Mesendoderm (in vitro differentiated cells): ENCODE measurements at regions not wholly inside any gene's neighbourhood (a gene's known extent, or its start where the extent isn't known, plus 50 kb on each side); places are given as distances from the start of the nearest gene placed in this dataset.

Source experiments
- DNase-seq: peaks from one replicate; pipeline ENCODE4 v3.0.0; 2013
- H2AK5ac ChIP-seq: 2 replicates; pipeline ENCODE4 v1.6.1; 2013; ENCODE audit warnings: low read length, inconsistent platforms
- H2BK120ac ChIP-seq: 2 replicates; pipeline ENCODE4 v1.6.1; 2013; ENCODE audit warnings: low read depth, mild to moderate bottlenecking, low read length, moderate library complexity, mixed read lengths
- H2BK15ac ChIP-seq: replicated peaks from 2 replicates; pipeline ENCODE4 v1.6.1; 2013; ENCODE audit warnings: low read depth, mild to moderate bottlenecking, moderate library complexity
- H2BK5ac ChIP-seq: 2 replicates; pipeline ENCODE4 v1.6.1; 2013; ENCODE audit warnings: low read length, inconsistent platforms
- H3K18ac ChIP-seq: 2 replicates; pipeline ENCODE4 v1.6.1; 2013; ENCODE audit warnings: mild to moderate bottlenecking, low read length, mixed read lengths
- H3K23ac ChIP-seq: one replicate; pipeline ENCODE4 v1.6.1; 2013; ENCODE audit warnings: low read length
- H3K27ac ChIP-seq: 2 replicates; pipeline ENCODE4 v1.5.1; 2013; ENCODE audit warnings: low read depth, mild to moderate bottlenecking, inconsistent platforms, low read length, moderate library complexity
- H3K27me3 ChIP-seq: 2 replicates; pipeline ENCODE4 v1.6.1; 2013; ENCODE audit warnings: low read length, control low read depth, mild to moderate bottlenecking, inconsistent platforms; ENCODE audit not compliant: insufficient read depth, poor library complexity
- H3K36me3 ChIP-seq: 2 replicates; pipeline ENCODE4 v1.6.1; 2013; ENCODE audit warnings: low read length, inconsistent platforms; ENCODE audit not compliant: control insufficient read depth, insufficient read depth
- H3K4ac ChIP-seq: one replicate; pipeline ENCODE4 v1.6.1; 2013; ENCODE audit warnings: low read depth, mild to moderate bottlenecking, low read length, moderate library complexity
- H3K4me1 ChIP-seq: 2 replicates; pipeline ENCODE4 v1.6.1; 2013; ENCODE audit warnings: low read depth, low read length, inconsistent platforms; ENCODE audit not compliant: control insufficient read depth
- H3K4me2 ChIP-seq: 2 replicates; pipeline ENCODE4 v1.6.1; 2013; ENCODE audit warnings: low read length
- H3K4me3 ChIP-seq: 2 replicates; pipeline ENCODE4 v1.5.1; 2013; ENCODE audit warnings: mild to moderate bottlenecking, low read length
- H3K56ac ChIP-seq: one replicate; pipeline ENCODE4 v1.6.1; 2013; ENCODE audit warnings: low read length
- H3K79me1 ChIP-seq: 2 replicates; pipeline ENCODE4 v1.6.1; 2013; ENCODE audit warnings: low read length, inconsistent platforms
- H3K79me2 ChIP-seq: 2 replicates; pipeline ENCODE4 v1.6.1; 2013; ENCODE audit warnings: mild to moderate bottlenecking, low read length; ENCODE audit not compliant: control insufficient read depth, insufficient read depth
- H3K9ac ChIP-seq: 2 replicates; pipeline ENCODE4 v1.6.1; 2013; ENCODE audit warnings: low read length, inconsistent platforms
- H4K5ac ChIP-seq: one replicate; pipeline ENCODE4 v1.6.1; 2013; ENCODE audit warnings: low read length
- H4K8ac ChIP-seq: one replicate; pipeline ENCODE4 v1.6.1; 2013; ENCODE audit warnings: low read depth, mild to moderate bottlenecking, control low read depth, low read length, moderate library complexity
- WGBS: extraction: QIAGEN DNeasy Blood & Tissue Kit; methylation state at CpG from one replicate; pipeline ENCODE4 v1.1.7; 2013; ENCODE audit warnings: low lambda C conversion rate, missing lambda C conversion rate; ENCODE audit not compliant: insufficient coverage; ENCODE audit errors: extremely low coverage; 5-methylcytosine and 5-hydroxymethylcytosine counted together

- Histone ChIP-seq H3K4ac (no peak overlapping the region), H2BK15ac (no peak overlapping the region), H3K27ac (no peak overlapping the region), H3K23ac (no peak overlapping the region), H4K8ac (no peak overlapping the region), H3K4me2 (no peak overlapping the region), H2AK5ac (no peak overlapping the region), H3K79me2 (no peaks in the 10 kb centered on the region), H2BK5ac (no peak overlapping the region), H3K18ac (no peak overlapping the region), H3K4me1 (no peaks in the 10 kb centered on the region), H3K9ac (no peak overlapping the region), H3K79me1 (no peaks in the 10 kb centered on the region), H3K27me3 (no peaks in the 10 kb centered on the region), H3K4me3 (no peak overlapping the region), H2BK120ac (no peak overlapping the region), H3K56ac (no peak overlapping the region), H4K5ac (no peak overlapping the region), H3K36me3 (no peaks in the 10 kb centered on the region)
- WGBS: no CpG with 5 or more reads among the region's 2 CpGs
- DNase-seq: no peak
Observed at GRCh38 chr6:16078064-16078463, 50.8 kb upstream of the MYLIP start.

- Histone ChIP-seq H3K4me3 (no peak overlapping the region), H3K9ac (no peak overlapping the region), H3K4me2 (no peak overlapping the region), H3K27me3 (no peaks in the 10 kb centered on the region), H3K79me1 (no peaks in the 10 kb centered on the region), H2BK120ac (no peak overlapping the region), H3K36me3 (no peaks in the 10 kb centered on the region), H3K27ac (no peak overlapping the region), H3K4me1 (no peaks in the 10 kb centered on the region), H2BK15ac (no peak overlapping the region), H3K56ac (no peak overlapping the region), H3K23ac (no peak overlapping the region), H3K18ac (no peak overlapping the region), H3K4ac (no peak overlapping the region), H4K5ac (no peak overlapping the region), H2AK5ac (no peak overlapping the region), H4K8ac (no peak overlapping the region), H3K79me2 (no peaks in the 10 kb centered on the region), H2BK5ac (no peak overlapping the region)
- no CpG with 5 or more reads among the region's 7 CpGs for WGBS
- no peak for DNase-seq
Observed at GRCh38 chr6:16069671-16070070, 59.2 kb upstream of the MYLIP start.

GRCh38 chr6:16069222-16069621, 59.7 kb upstream of the MYLIP start:
- Histone ChIP-seq H3K79me1 (no peaks in the 10 kb centered on the region), H3K36me3 (no peaks in the 10 kb centered on the region), H3K56ac (no peak overlapping the region), H2AK5ac (no peak overlapping the region), H3K18ac (no peak overlapping the region), H4K8ac (no peak overlapping the region), H4K5ac (no peak overlapping the region), H2BK120ac (no peak overlapping the region), H3K4me2 (no peak overlapping the region), H3K79me2 (no peaks in the 10 kb centered on the region), H3K9ac (no peak overlapping the region), H3K4me1 (no peaks in the 10 kb centered on the region), H3K4ac (no peak overlapping the region), H3K27me3 (no peaks in the 10 kb centered on the region), H2BK15ac (no peak overlapping the region), H2BK5ac (no peak overlapping the region), H3K23ac (no peak overlapping the region), H3K4me3 (no peak overlapping the region), H3K27ac (no peak overlapping the region)
- DNase-seq: no peak
- no CpG with 5 or more reads among the region's 39 CpGs for WGBS

GRCh38 chr6:16067568-16067967, 61.3 kb upstream of the MYLIP start:
- no peaks in the 10 kb centered on the region for H3K79me2 ChIP-seq
- H3K4me1 ChIP-seq: no peaks in the 10 kb centered on the region
- H3K79me1 ChIP-seq: no peaks in the 10 kb centered on the region
- no peaks in the 10 kb centered on the region for H3K36me3 ChIP-seq
- no peak overlapping the region for H3K56ac ChIP-seq
- H3K4me3 ChIP-seq: no peak overlapping the region
- no peak overlapping the region for H4K5ac ChIP-seq
- WGBS: no CpG with 5 or more reads among the region's 3 CpGs
- H3K18ac ChIP-seq: no peak overlapping the region
- no peak for DNase-seq
- no peak overlapping the region for H3K27ac ChIP-seq
- no peak overlapping the region for H2AK5ac ChIP-seq
- H3K4me2 ChIP-seq: no peak overlapping the region
- no peak overlapping the region for H3K9ac ChIP-seq
- no peak overlapping the region for H2BK120ac ChIP-seq
- no peak overlapping the region for H2BK15ac ChIP-seq
- H3K23ac ChIP-seq: no peak overlapping the region
- no peak overlapping the region for H3K4ac ChIP-seq
- H4K8ac ChIP-seq: no peak overlapping the region
- H3K27me3 ChIP-seq: no peaks in the 10 kb centered on the region
- H2BK5ac ChIP-seq: no peak overlapping the region

- Histone ChIP-seq H2BK15ac (no peak overlapping the region), H3K4me1 (no peaks in the 10 kb centered on the region), H3K4me2 (no peak overlapping the region), H3K9ac (no peak overlapping the region), H3K36me3 (no peaks in the 10 kb centered on the region), H2AK5ac (no peak overlapping the region), H3K27me3 (no peaks in the 10 kb centered on the region), H3K4ac (no peak overlapping the region), H3K79me2 (no peaks in the 10 kb centered on the region), H2BK120ac (no peak overlapping the region), H3K18ac (no peak overlapping the region), H3K79me1 (no peaks in the 10 kb centered on the region), H2BK5ac (no peak overlapping the region), H4K5ac (no peak overlapping the region), H3K56ac (no peak overlapping the region), H4K8ac (no peak overlapping the region), H3K23ac (no peak overlapping the region), H3K4me3 (no peak overlapping the region), H3K27ac (no peak overlapping the region)
- peak; percentile 57 for DNase-seq
- no CpG with 5 or more reads among the region's 7 CpGs for WGBS
Observed at GRCh38 chr6:16064671-16065072, 64.2 kb upstream of the MYLIP start.

GRCh38 chr6:16063580-16063979, 65.3 kb upstream of the MYLIP start:
- H3K4me2 ChIP-seq: no peak overlapping the region
- H2AK5ac ChIP-seq: no peak overlapping the region
- no peaks in the 10 kb centered on the region for H3K79me1 ChIP-seq
- no peak overlapping the region for H2BK120ac ChIP-seq
- WGBS: no CpG with 5 or more reads among the region's 1 CpG
- H3K4me3 ChIP-seq: no peak overlapping the region
- H3K27me3 ChIP-seq: no peaks in the 10 kb centered on the region
- DNase-seq: no peak
- H4K8ac ChIP-seq: no peak overlapping the region
- H2BK5ac ChIP-seq: no peak overlapping the region
- H3K27ac ChIP-seq: no peak overlapping the region
- H3K23ac ChIP-seq: no peak overlapping the region
- H4K5ac ChIP-seq: no peak overlapping the region
- H3K18ac ChIP-seq: no peak overlapping the region
- H3K4ac ChIP-seq: no peak overlapping the region
- H2BK15ac ChIP-seq: no peak overlapping the region
- no peaks in the 10 kb centered on the region for H3K36me3 ChIP-seq
- H3K79me2 ChIP-seq: no peaks in the 10 kb centered on the region
- no peak overlapping the region for H3K56ac ChIP-seq
- no peak overlapping the region for H3K9ac ChIP-seq
- H3K4me1 ChIP-seq: no peaks in the 10 kb centered on the region
